Loucy (cell line): ENCODE measurements at regions not wholly inside any gene's neighbourhood (a gene's known extent, or its start where the extent isn't known, plus 50 kb on each side); places are given as distances from the start of the nearest gene placed in this dataset.

Experiments
- H2AFZ ChIP-seq: fragments of 200-600 bp; sonication (generic); 2 replicates; pipeline ENCODE4 v1.6.0; 2016; ENCODE audit warnings: antibody characterized with exemption, mild to moderate bottlenecking, low read length, moderate library complexity
- H3F3A ChIP-seq: fragments of 200-600 bp; 2 replicates; pipeline ENCODE4 v1.6.0; 2016; ENCODE audit warnings: antibody characterized with exemption, low read depth, mild to moderate bottlenecking
- H3K27me3 ChIP-seq: fragments of 200-600 bp; sonication (generic); 2 replicates; pipeline ENCODE4 v1.6.1; 2014; ENCODE audit warnings: low read length, mild to moderate bottlenecking; ENCODE audit not compliant: insufficient read depth, poor library complexity, severe bottlenecking
- H3K36me3 ChIP-seq: fragments of 200-600 bp; sonication (generic); 2 replicates; pipeline ENCODE4 v1.6.1; 2016; ENCODE audit warnings: low read length; ENCODE audit not compliant: insufficient read depth
- H3K4me1 ChIP-seq: fragments of 200-600 bp; sonication (generic); 2 replicates; pipeline ENCODE4 v1.5.1; 2014; ENCODE audit warnings: low read length, mild to moderate bottlenecking; ENCODE audit not compliant: insufficient read depth, poor library complexity, severe bottlenecking
- H3K4me2 ChIP-seq: fragments of 200-600 bp; sonication (generic); 2 replicates; pipeline ENCODE4 v1.6.0; 2014; ENCODE audit warnings: antibody characterized with exemption, low read length, low read depth, mild to moderate bottlenecking; ENCODE audit not compliant: poor library complexity, severe bottlenecking
- H3K4me3 ChIP-seq: fragments of 200-600 bp; sonication (generic); 2 replicates; pipeline ENCODE4 v1.5.1; 2014; ENCODE audit warnings: low read length, mild to moderate bottlenecking, mixed read lengths; ENCODE audit not compliant: poor library complexity, severe bottlenecking
- H3K79me2 ChIP-seq: fragments of 200-600 bp; sonication (generic); 2 replicates; pipeline ENCODE4 v1.6.1; 2014; ENCODE audit warnings: low read length; ENCODE audit not compliant: insufficient read depth
- H3K9ac ChIP-seq: fragments of 200-600 bp; sonication (generic); 2 replicates; pipeline ENCODE4 v1.6.0; 2014; ENCODE audit warnings: mild to moderate bottlenecking, low read depth, low read length, moderate library complexity; ENCODE audit not compliant: poor library complexity, severe bottlenecking
- H3K9me2 ChIP-seq: fragments of 200-600 bp; sonication (generic); replicated peaks from 2 replicates; pipeline ENCODE4 v1.6.1; 2016; ENCODE audit warnings: low read depth, low read length, mixed read lengths
- H3K9me3 ChIP-seq: fragments of 200-600 bp; sonication (generic); 2 replicates; pipeline ENCODE4 v1.6.1; 2014; ENCODE audit warnings: mild to moderate bottlenecking, antibody characterized with exemption, low read length, low read depth; ENCODE audit not compliant: insufficient read depth
- H4K20me1 ChIP-seq: fragments of 200-600 bp; sonication (generic); 2 replicates; pipeline ENCODE4 v1.6.0; 2014; ENCODE audit warnings: antibody characterized with exemption, low read length, mild to moderate bottlenecking; ENCODE audit not compliant: insufficient read depth, poor library complexity, severe bottlenecking
- CTCF ChIP-seq: fragments of 200-600 bp; sonication (generic); conservative IDR thresholded peaks from 2 replicates; pipeline ENCODE4 v1.5.1; 2014; ENCODE audit warnings: mild to moderate bottlenecking, antibody characterized with exemption, low read length
- EZH2phosphoT487 ChIP-seq: fragments of 200-600 bp; IDR thresholded peaks from 2 replicates; pipeline ENCODE4 v1.6.1; 2018; ENCODE audit warnings: antibody characterized with exemption, mild to moderate bottlenecking, moderate library complexity, borderline replicate concordance

- no peaks in the 10 kb centered on the region for H3K79me2 ChIP-seq
- no peak overlapping the region for H3K9ac ChIP-seq
- H2AFZ ChIP-seq: no peak overlapping the region
- H3K36me3 ChIP-seq: no peaks in the 10 kb centered on the region
- no peak overlapping the region for H3K4me2 ChIP-seq
- H3K27me3 ChIP-seq: no peaks in the 10 kb centered on the region
- no peak for TF ChIP-seq CTCF
- TF ChIP-seq EZH2phosphoT487: no peak
- H3K9me2 ChIP-seq: no peaks in the 10 kb centered on the region
- H3K4me1 ChIP-seq: peaks cover 8% of the 10 kb centered on the region
- H4K20me1 ChIP-seq: no peaks in the 10 kb centered on the region
- no peak overlapping the region for H3K4me3 ChIP-seq
- H3F3A ChIP-seq: no peaks in the 10 kb centered on the region
- no peaks in the 10 kb centered on the region for H3K9me3 ChIP-seq
Measured at GRCh38 chr16:86963600-86964575, 353.3 kb downstream of the C16orf95 start.

GRCh38 chr16:86964796-86965241 is 352.4 kb downstream of the C16orf95 start:
- H3K4me1 ChIP-seq: peaks cover 8% of the 10 kb centered on the region
- H3K4me3 ChIP-seq: no peak overlapping the region
- no peak overlapping the region for H2AFZ ChIP-seq
- H3K9me2 ChIP-seq: no peaks in the 10 kb centered on the region
- no peak overlapping the region for H3K9ac ChIP-seq
- no peaks in the 10 kb centered on the region for H3K27me3 ChIP-seq
- H3K4me2 ChIP-seq: no peak overlapping the region
- H3K79me2 ChIP-seq: no peaks in the 10 kb centered on the region
- H4K20me1 ChIP-seq: no peaks in the 10 kb centered on the region
- no peaks in the 10 kb centered on the region for H3K36me3 ChIP-seq
- H3K9me3 ChIP-seq: no peaks in the 10 kb centered on the region
- TF ChIP-seq EZH2phosphoT487 (no peak), CTCF (no peak)
- H3F3A ChIP-seq: no peaks in the 10 kb centered on the region

GRCh38 chr16:86965331-86965730 is 351.9 kb downstream of the C16orf95 start:
- H2AFZ ChIP-seq: no peak overlapping the region
- H3K79me2 ChIP-seq: no peaks in the 10 kb centered on the region
- no peaks in the 10 kb centered on the region for H3K27me3 ChIP-seq
- no peaks in the 10 kb centered on the region for H3K9me2 ChIP-seq
- no peak overlapping the region for H3K9ac ChIP-seq
- no peaks in the 10 kb centered on the region for H3K36me3 ChIP-seq
- TF ChIP-seq CTCF (no peak), EZH2phosphoT487 (no peak)
- no peaks in the 10 kb centered on the region for H3K9me3 ChIP-seq
- H4K20me1 ChIP-seq: no peaks in the 10 kb centered on the region
- peaks cover 8% of the 10 kb centered on the region for H3K4me1 ChIP-seq
- H3F3A ChIP-seq: no peaks in the 10 kb centered on the region
- no peak overlapping the region for H3K4me3 ChIP-seq
- no peak overlapping the region for H3K4me2 ChIP-seq
